NCI-H2196 treated with DMSO at 0.1 percent for 48 hours (cell line): ENCODE measurements at regions not wholly inside any gene's neighbourhood (a gene's known extent, or its start where the extent isn't known, plus 50 kb on each side); places are given as distances from the start of the nearest gene placed in this dataset.

Source experiments
- DNase-seq: peaks from one replicate; lab custom pipeline; 2025; ENCODE audit not compliant: unreplicated experiment; lab: John Stamatoyannopoulos, UW

- no peak for DNase-seq
Measured at GRCh38 chr1:95370691-95371562, 136.9 kb downstream of the RWDD3 start.

- DNase-seq = no peak
Measured at GRCh38 chr1:95371666-95372282, 137.8 kb downstream of the RWDD3 start.

GRCh38 chr1:95375174-95375573, 141.2 kb downstream of the RWDD3 start:
- no peak for DNase-seq

- no peak for DNase-seq
Measured at GRCh38 chr1:95380909-95381308, 146.9 kb downstream of the RWDD3 start.

- no peak for DNase-seq
Measured at GRCh38 chr1:95382000-95382786, 148.2 kb downstream of the RWDD3 start.

GRCh38 chr1:95383111-95383510, 149.1 kb downstream of the RWDD3 start:
- no peak for DNase-seq

GRCh38 chr1:95384567-95384966, 150.6 kb downstream of the RWDD3 start:
- no peak for DNase-seq

GRCh38 chr1:95386371-95386770, 152.4 kb downstream of the RWDD3 start:
- DNase-seq = no peak

GRCh38 chr1:95386915-95387314, 152.9 kb downstream of the RWDD3 start:
- no peak for DNase-seq

GRCh38 chr1:95388031-95388430, 154.0 kb downstream of the RWDD3 start:
- DNase-seq = no peak

GRCh38 chr1:95393434-95393833, 159.4 kb downstream of the RWDD3 start:
- DNase-seq = no peak

GRCh38 chr1:95396557-95396956, 162.5 kb downstream of the RWDD3 start:
- no peak for DNase-seq

GRCh38 chr1:95402780-95403179, 168.8 kb downstream of the RWDD3 start:
- DNase-seq = no peak

- no peak for DNase-seq
Measured at GRCh38 chr1:95406279-95406678, 172.3 kb downstream of the RWDD3 start.

- DNase-seq = no peak
Measured at GRCh38 chr1:95407131-95407885, 173.3 kb downstream of the RWDD3 start.

GRCh38 chr1:95407886-95408291, 173.9 kb downstream of the RWDD3 start:
- DNase-seq = no peak

- DNase-seq = no peak
Measured at GRCh38 chr1:95408507-95409136, 174.6 kb downstream of the RWDD3 start.

- no peak for DNase-seq
Measured at GRCh38 chr1:95409276-95409675, 175.3 kb downstream of the RWDD3 start.

- DNase-seq = no peak
Measured at GRCh38 chr1:95409901-95410300, 175.9 kb downstream of the RWDD3 start.

- DNase-seq = no peak
Measured at GRCh38 chr1:95415146-95415545, 181.1 kb downstream of the RWDD3 start.

GRCh38 chr1:95426772-95427171, 192.8 kb downstream of the RWDD3 start:
- DNase-seq = no peak
